ENCODE measurements at regions not wholly inside any gene's neighbourhood (a gene's known extent, or its start where the extent isn't known, plus 50 kb on each side); places are given as distances from the start of the nearest gene placed in this dataset.

- Mint-ChIP-seq H3K36me3 (ENCODE audit: low read depth) (no peaks in the 10 kb centered on the region), H3K4me1 (ENCODE audit: low read depth) (peaks cover 3% of the 10 kb centered on the region), H3K27ac (no peak overlapping the region), H3K4me3 (no peak overlapping the region), H3K27me3 (ENCODE audit: low read depth) (no peaks in the 10 kb centered on the region), H3K9me3 (no peaks in the 10 kb centered on the region)
- CTCF ChIA-PET: interaction anchor here (0.6 kb wide), 1 partner anchor 1071 kb away, joined by 6 read pairs; no protein-coding TSS in a partner anchor
- no peak for DNase-seq
- intact Hi-C loops (cut with micrococcal nuclease): loop anchor here (2.0 to 10.0 kb wide), 6 partner anchors 61 to 1223 kb away; partner anchors contain the start of gene SP4
Observed at GRCh38 chr7:21999896-22000295, 54.2 kb upstream of the CDCA7L start.

GRCh38 chr7:21996641-21997040 lies 50.9 kb upstream of the CDCA7L start:
- Mint-ChIP-seq H3K9me3 (no peaks in the 10 kb centered on the region), H3K27ac (no peak overlapping the region), H3K4me1 (ENCODE audit: low read depth) (peaks cover 3% of the 10 kb centered on the region), H3K36me3 (ENCODE audit: low read depth) (no peaks in the 10 kb centered on the region), H3K4me3 (no peak overlapping the region), H3K27me3 (ENCODE audit: low read depth) (no peaks in the 10 kb centered on the region)
- DNase-seq: no peak
- CTCF ChIA-PET: interaction anchor here (0.6 to 1.2 kb wide), 3 partner anchors 9 to 281 kb away, joined by 3 to 5 read pairs (median 3); no protein-coding TSS in a partner anchor
- intact Hi-C loops (cut with micrococcal nuclease): no loop called here

Data from activated naive CD4-positive, alpha-beta T cell treated with anti-CD3 and anti-CD28 coated beads for 36 hours (primary cell).